HK-2 (cell line): ENCODE measurements at regions not wholly inside any gene's neighbourhood (a gene's known extent, or its start where the extent isn't known, plus 50 kb on each side); places are given as distances from the start of the nearest gene placed in this dataset.
"Not testable (repeated sequence)": the region's sequence is repeated elsewhere in the genome, so short reads cannot be mapped to it uniquely, and the experiment has no call there.

Experiments
- DNase-seq: peaks from one replicate; pipeline ENCODE4 v3.0.0-alpha.2; 2018; ENCODE audit not compliant: unreplicated experiment

DNA sequence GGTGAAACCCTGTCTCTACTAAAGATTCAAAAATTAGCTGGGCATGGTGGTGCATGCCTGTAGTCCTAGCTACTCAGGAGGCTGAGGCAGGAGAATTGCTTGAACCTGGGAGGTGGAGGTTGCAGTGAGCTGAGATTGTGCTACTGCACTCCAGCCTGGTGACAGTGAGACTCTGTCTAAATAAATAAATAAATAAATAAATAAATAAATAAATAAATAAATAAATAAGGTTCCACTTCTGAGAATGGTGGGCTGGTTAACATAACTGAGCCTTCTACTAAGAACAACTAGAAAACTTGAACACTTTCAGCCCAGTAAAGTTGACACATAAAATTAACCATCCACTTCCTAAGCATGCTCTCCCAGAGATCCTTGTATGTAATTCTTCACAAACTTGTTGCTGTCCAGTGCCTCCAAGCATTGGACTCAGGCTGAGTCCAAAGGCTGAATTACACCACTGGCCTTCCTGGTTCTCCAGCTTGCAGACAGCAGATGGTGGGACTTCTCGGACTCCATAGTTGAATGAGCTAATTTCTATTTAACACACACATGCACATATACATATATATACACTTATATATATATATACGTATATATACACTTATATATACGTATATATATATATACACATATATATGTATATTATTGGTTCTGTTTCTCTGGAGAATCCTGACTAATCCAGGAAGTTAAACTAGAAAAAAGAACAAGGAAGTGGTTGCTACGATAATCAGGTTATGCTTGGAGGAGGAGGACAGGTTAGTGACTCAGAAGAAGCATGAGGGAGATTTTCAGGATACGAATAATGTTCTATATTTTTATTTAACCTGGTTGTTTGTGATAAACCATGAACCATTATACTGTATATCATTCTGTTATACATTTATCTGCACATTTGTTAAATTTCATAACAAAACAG lies 348.8 kb downstream of the METTL4 start:
- DNase-seq: no peak

DNA sequence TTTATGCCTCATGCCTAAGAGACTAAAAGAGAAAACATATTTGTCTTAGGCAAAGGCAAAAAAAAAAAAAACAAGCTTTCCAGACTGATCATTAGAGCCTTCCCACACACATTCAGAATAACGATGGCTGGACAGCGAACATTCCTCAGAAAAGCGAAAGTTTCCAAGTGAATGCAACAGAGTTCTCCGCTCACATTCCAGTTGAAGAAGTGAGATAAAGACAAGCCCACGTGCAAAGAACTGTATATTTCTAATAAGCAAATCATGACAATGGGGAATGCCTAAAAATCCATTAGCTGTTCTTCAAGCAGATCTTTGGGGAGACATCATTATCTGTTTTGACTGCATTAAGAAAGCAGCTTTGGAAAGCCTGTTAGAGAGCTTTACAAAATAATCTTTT lies 347.9 kb downstream of the METTL4 start:
- DNase-seq: no peak

DNA sequence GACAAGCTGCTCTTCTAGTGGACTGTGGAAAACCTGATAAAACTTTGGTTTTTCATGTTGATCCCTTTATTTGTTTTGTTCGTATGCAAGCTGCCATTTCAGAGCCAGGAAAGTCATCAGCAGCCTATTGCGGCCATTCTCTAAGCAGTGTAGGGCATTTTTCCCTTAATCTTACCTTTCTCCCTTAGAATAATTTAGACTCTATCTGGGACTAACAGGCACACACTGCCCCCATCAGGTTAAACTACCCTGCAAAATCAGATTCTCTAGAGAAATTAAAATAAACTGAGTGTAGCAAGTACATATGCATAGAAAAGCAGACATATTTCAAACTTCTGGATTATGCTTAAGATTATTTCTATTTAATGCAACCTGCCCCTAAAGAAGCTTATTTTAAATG lies 347.5 kb downstream of the METTL4 start:
- DNase-seq: no peak

DNA sequence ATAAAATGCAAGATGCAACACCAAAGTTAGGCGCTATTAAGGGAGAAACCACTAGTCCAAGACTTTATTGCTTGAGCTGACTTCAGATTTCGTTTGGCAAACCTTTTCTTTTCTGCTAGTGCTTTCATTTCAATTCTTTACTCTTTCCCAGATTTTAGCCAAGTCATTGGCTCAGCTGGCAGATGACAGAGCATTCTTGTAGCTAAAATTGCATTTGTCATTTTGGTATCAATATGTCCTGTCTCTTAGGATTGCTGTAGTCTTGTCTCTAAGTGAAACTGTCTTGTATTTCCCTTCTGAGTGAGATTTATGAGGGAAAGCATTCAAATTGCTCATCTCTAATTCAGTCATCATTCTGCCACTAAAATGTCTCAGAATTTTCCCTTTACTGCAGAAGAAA lies 335.1 kb downstream of the METTL4 start:
- DNase-seq: no peak

DNA sequence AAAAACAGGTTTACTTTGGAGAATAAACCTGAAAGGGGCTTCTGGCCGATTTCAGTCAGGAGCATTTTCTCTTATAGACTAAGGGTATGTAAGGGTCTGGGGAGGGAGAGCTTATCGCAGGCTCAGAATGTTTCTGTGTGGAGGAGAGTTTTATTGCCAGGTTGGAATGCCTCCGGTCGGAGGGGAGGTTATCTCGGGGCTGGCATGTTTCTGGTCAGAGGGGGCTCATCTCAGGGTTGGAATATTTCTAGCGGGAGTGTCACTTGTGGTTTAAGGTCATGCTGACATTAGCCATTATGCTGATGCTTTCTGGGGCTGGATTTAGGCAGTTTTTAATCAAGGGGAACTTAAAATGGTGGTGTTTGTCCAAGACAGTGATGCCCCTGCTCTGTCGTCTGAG lies 333.6 kb downstream of the METTL4 start:
- DNase-seq: no peak

DNA sequence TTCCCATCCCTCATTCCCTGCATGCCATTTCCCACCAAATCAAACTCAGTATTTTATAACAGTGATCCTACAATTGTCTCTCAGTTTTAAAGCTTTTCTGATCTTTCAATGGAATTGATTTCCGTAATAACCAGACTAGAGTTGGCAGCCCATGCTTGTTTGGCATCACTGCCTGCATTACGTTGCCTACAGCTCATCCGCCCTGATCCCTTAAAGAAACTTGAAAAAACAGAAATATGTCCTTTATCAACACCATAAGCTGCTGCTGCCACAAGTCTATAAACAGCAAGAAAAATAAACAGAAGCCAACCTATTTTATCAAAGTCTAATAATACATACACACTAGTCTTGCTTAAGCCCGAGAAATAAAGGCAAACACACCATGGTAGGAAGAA lies 331.0 kb downstream of the METTL4 start:
- no peak for DNase-seq

DNA sequence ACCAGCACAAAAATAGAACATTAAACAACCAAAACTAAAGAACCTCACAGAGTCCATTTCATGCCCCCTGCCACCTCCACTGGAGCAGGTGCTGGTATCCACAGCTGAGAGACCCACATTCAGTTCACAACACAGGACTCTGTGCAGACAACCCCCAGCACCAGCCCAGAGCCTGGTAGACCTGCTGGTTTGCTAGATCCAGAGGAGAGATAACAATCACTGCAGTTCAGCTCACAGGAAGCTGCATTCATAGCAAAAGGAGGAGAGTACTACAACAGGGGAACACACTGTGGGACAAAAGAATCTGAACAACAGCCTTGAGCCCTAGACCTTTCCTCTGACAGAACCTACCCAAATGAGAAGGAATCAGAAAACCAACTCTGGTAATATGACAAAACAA lies 326.7 kb downstream of the METTL4 start:
- DNase-seq: no peak

DNA sequence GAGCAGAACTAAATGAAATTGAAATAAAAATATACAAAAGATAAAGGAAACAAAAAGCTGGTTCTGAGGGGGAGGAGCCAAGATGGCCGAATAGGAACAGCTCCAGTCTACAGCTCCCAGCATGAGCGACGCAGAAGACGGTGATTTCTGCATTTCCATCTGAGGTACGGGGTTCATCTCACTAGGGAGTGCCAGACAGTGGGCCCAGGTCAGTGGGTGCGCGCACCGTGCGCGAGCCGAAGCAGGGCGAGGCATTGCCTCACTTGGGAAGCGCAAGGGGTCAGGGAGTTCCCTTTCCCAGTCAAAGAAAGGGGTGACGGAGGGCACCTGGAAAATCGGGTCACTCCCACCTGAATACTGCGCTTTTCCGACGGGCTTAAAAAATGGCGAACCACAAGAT lies 324.2 kb downstream of the METTL4 start:
- DNase-seq: not testable (repeated sequence)

DNA sequence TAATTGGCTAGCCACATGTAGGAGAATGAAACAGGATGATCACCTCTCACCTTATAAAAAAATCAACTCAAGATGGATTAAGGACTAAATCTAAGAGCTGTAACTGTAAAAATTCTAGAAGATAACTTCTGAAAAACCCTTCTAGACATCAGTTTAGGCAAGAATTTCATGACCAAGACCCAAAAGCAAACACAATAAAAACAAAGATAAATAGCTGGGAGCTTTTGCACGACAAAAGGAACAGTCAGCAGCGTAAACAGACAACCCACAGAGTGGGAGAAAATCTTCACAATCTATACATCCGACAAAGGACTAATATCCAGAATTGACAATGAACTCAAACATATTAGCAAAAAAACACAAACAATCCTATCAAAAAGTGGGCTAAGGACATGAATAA lies 316.3 kb downstream of the METTL4 start:
- no peak for DNase-seq

DNA sequence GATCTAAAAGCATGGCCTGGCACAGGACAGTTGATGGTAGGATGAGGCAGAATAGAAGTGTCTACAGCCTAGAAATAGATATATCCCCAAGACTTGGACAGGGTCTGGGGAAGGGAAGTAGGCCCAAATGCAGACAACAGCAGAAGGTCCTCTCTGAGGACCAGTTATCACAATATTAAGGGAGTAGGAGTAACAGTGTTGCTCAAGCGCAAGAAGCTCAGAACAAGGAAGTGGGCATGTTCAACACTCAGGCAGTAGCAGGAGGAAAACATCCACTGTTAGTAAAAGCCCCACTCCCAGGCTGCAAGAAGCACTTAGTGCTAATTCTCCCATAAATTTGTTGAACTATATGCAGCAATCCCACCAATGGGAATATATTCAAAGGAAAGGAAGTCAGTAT lies 314.7 kb downstream of the METTL4 start:
- DNase-seq: no peak

DNA sequence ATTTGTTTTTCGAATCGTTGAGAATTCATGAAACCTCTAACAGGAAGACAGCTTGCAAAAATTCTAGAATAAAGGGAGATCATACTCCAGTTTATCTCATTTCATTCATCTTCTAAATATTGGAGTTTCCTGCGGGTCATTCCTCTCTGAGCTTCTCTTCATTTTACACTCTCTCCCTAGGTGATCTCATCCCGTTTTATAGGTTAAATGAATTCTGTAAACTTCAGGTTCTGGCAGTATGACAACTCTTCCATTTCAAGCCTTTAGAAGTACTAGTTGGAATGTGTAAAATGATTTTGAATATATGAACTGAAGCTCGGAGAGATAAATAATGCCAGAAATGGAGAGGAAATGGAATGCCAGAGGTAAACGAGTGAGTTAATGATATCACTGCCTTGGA lies 312.4 kb downstream of the METTL4 start:
- no peak for DNase-seq

DNA sequence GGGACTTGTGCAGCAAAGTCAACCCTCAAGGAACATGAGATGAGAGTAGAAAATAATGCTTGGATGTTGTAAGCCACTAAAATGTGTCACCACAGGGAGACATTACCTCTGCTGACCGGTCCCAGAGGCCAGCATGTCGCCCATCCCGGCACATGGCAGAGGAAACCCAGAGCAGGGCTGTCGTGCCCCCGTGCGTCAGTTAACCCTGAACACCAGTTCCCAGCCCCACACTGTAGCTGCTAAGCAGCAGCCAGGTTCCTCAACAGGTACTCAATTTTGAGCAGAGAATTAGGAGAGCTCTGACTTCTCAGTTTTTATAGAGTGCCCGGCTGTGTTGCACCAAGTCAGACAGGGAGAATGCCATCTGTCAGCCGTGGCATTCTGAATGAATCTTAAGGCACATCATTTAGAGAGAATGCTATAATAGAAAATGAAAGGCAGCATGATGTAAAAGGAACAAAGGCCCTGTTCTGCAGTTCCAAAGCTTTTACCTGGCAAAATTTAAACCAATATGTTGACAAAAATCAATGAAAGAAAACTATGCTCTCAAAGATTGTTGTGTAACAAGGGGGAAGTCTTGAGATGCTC lies 307.9 kb downstream of the METTL4 start:
- DNase-seq: no peak

DNA sequence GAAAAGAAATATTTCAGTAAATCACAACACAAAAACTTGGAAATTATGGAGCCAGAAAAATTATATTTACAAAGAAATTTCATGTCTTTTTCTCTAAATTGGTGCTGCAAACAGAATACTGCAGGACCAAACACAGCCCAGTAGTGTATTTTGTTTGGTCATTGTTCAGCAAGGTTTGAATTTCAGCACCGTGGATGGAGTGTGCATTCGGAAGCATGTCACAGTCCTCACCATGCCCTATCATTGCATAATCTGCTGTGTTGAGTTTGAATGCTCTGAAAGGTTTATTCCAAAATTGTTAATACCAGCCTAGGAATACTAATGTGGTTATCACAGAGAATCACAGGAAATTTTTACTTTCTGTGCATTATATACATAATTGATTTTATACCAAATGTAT lies 296.7 kb downstream of the METTL4 start:
- DNase-seq: no peak

DNA sequence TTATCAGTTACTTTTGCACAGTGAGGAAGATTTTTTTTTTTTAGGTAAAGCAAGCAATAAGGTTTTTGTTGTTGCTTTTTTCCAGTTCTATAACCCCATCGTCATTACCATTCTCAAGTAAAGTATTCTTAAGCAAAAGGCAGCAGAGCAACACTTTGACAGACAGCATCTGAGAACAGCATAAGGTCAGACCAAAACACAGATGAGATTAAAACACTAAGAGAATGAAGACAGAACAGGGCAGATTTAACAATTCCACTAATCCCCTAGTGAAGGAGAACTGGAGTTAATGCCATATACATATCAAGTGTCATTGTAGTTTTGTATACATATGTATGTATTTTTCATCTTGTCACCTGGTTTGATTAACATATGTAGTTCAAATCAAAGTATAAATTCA lies 290.2 kb downstream of the METTL4 start:
- no peak for DNase-seq

DNA sequence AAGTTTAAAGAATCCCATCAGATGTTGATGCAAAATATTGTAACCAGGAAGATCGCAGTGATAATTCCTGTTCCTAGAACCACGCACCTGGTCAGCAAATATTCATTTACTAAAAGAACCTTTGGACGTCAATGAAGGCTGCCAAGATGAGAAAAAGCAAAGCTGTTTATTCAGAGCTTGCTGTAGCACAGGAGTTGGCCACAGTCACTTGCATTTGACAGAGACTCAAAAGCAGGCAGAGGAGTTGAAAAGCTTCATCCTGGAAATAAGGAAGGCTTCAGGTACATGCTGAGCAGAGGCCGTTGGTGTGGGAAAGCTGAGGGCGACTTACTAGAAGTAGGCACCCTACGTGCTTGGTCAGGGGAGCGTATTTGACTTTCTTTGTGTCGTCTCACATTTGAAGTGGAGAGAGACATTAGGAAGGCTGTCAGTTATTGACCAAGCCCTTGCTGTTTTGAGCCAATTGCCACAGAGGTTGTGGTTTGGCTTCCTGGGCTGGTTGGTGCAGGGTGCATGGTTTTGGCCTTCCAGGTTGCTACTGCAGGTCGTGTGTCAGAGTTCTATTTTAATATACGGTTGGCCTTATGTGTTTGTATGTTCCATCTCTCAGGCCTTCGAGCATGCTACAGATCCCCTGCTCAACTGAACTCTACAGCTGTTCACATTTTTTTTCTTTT lies 289.6 kb downstream of the METTL4 start:
- no peak for DNase-seq

DNA sequence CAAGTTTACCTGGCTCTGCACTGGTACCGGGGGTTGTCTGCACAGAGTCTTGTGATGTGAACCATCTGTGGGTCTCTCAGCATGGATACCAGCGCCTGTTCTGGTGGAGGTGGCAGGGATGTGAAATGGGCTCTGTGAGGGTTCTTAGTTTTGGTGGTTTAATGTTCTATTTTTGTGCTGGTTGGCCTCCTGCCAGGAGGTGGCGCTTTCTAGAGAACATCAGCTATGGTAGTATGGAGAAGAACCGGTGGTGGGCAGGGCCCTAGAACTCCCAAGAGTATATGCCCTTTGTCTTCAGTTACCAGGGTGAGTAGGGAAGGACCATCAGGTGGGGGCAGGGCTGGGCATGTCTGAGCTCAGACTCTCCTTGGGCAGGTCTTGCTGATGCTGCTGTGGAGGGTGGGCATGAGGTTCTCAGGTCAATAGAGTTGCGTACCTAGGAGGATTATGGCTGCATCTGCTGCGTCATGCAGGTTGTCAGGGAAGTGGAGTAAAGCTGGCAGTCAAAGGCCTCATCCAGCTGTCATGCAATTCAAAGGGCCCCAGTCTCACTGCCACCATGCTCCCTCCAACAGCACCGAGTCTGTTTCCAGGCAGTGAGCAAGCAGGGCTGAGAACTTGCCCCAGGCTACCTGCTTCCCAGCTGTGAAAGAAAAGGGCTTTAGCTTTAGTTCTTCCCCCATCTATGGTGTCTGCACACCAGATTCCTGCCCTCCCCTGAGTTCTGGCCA lies 278.0 kb downstream of the METTL4 start:
- no peak for DNase-seq

DNA sequence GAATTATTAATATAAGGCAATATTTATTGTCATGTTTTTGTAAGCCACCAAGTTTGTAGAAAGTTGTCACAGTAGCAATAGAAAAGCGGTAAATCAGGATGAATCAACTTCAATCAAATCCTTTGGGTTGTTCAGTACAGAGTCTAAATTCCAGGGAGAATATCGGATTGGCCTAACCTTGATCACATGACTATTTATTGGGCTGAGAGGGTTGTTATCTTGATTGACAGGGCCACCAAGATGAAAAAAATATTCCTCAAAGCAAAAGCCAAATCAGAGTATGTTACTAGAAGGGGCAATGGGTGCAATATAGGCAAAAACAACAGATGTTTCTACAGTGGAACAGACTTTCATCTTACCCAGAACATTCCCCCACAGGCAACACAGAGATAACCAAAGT lies 270.0 kb downstream of the METTL4 start:
- DNase-seq: no peak

DNA sequence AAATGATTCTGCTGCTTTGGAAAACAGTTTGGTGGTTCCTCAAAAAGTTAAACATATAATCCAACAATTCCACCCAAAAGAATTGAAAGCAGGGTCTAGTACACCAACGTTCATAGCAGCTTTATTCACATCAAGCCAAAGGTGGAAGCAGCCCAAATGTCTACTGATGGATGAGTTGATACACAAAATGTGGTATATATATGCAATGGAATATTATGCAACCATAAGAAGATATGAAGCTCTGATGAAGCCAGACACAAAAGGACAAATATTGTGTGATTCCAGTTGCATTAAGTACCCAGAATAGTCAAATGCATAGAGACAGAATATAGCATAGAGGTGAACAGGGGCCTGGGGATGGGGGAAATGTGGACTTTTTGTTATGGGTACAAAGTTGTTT lies 269.3 kb downstream of the METTL4 start:
- DNase-seq: no peak

DNA sequence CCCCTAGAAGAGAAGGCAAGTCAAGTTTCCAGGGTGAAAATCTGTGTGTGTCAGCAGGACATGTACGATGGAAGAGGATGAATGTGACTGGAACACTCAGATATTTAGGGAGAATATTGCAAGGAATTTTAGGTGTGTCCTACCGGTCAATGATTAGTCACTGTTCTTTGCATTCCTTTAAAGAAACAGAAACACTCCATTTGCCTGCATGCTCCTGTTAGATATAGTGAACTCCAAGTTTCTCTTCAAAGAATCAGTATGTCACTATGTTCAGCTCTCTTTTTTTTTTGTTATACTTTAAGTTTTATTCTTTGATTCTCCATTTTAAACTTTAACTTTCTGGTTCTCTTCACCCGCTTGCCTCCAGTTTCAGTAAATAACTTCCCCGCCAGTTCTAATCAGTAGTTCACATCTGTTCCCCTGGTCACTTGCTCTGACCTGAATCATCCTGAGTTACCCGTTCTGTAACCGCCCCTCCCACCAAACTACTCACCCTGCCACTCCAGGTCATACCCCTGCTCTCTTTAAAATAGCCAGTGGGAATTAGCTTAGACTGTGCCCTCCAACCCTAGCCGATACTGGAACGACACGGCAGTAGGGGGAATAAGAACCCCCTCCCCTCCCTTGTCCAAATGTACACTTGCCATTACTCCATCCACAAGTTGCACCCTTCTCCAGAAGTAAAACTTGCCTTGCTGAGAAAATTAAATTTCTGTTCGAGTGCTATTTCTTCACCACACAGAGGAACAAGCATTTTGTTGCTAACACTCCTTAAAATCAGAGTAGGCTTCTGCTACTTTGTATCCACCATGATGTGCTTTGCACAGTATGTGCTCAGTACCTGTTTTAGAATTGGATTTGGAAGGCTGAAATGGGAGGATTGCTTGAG lies 268.4 kb downstream of the METTL4 start:
- DNase-seq: no peak

DNA sequence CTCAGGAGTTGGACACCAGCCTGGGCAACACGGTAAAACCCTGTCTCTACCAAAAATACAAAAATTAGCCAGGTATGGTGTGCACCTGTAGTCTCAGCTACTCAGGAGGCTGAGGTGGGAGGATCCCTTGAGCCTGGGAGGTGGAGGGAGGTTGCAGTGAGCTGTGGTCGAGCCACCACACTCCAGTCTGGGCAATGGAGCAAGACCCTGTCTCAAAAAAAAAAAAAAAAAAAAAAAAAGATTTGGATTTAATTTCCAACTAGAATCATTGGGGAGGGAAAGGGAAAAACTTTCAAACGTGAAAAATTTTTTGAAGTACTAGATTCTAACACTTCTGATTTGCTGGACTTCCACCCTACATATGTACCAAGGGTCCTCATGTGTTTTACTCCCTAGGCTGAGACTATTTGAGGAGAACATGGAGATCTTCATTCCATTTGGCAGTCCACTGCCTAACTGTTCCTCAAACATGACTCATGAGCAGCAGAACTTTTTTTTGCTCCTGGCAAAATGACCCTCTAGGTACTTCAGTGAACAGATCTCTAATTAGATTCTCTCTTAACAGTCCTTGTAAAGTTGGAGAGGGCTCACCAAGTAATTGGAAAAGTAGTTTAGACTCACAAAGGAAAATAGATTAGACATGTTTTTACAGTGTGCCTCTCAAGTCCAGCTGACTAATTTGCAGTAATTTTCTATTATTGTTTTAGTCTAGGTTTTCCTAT lies 267.6 kb downstream of the METTL4 start:
- DNase-seq: no peak
